ENCODE measurements at regions not wholly inside any gene's neighbourhood (a gene's known extent, or its start where the extent isn't known, plus 50 kb on each side); places are given as distances from the start of the nearest gene placed in this dataset.

DNA sequence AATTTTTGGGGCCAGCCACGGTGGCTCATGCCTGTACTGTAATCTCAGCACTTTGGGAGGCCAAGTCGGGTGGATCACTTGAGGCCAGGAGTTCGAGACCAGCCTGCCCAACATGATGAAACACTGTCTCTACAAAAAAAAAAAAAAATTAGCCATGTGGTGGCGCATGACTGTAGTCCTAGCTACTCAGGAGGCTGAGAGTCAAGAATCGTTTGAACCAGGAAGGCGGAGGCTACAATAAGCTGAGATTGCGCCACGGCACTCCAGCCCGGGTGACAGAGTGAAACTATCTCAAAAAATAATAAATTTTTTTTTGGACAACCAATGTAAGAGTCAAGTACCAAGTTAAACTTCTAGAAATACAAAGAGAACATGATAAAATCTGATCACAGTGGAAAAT, 164.6 kb downstream of the AVL9 start:
- TF ChIP-seq CBFB (CRISPR knock-in tag; IDR thresholded peaks at IDR 0.05; ENCODE audit: low read depth) (no peak), JUN (CRISPR knock-in tag; IDR thresholded peaks at IDR 0.05) (no peak), ESRRA (CRISPR knock-in tag; IDR thresholded peaks at IDR 0.05; ENCODE audit: borderline replicate concordance) (no peak), CTCF (IDR thresholded peaks at IDR 0.05) (no peak)
- TF ChIP-seq, protein P1, sequence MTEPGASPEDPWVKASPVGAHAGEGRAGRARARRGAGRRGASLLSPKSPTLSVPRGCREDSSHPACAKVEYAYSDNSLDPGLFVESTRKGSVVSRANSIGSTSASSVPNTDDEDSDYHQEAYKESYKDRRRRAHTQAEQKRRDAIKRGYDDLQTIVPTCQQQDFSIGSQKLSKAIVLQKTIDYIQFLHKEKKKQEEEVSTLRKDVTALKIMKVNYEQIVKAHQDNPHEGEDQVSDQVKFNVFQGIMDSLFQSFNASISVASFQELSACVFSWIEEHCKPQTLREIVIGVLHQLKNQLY (CRISPR knock-in tag; IDR thresholded peaks at IDR 0.05): no peak
- TF ChIP-seq, protein P2, sequence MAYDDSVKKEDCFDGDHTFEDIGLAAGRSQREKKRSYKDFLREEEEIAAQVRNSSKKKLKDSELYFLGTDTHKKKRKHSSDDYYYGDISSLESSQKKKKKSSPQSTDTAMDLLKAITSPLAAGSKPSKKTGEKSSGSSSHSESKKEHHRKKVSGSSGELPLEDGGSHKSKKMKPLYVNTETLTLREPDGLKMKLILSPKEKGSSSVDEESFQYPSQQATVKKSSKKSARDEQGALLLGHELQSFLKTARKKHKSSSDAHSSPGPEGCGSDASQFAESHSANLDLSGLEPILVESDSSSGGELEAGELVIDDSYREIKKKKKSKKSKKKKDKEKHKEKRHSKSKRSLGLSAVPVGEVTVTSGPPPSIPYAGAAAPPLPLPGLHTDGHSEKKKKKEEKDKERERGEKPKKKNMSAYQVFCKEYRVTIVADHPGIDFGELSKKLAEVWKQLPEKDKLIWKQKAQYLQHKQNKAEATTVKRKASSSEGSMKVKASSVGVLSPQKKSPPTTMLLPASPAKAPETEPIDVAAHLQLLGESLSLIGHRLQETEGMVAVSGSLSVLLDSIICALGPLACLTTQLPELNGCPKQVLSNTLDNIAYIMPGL (CRISPR knock-in tag; IDR thresholded peaks at IDR 0.05): no peak
- TF ChIP-seq, protein P3, sequence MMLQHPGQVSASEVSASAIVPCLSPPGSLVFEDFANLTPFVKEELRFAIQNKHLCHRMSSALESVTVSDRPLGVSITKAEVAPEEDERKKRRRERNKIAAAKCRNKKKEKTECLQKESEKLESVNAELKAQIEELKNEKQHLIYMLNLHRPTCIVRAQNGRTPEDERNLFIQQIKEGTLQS (CRISPR knock-in tag; conservative IDR thresholded peaks at IDR 0.05): no peak

Measured in WTC11 (cell line).